OCI-LY7 (cell line): ENCODE measurements at regions not wholly inside any gene's neighbourhood (a gene's known extent, or its start where the extent isn't known, plus 50 kb on each side); places are given as distances from the start of the nearest gene placed in this dataset.

Experiments used
- BruUV-seq: library from RNA; stranded (reverse); fragments of 400-500 nt; replicated peaks from 2 replicates; lab custom pipeline; 2021; lab: Mats Ljungman, UMichigan
- CTCF ChIA-PET: fragments of 300-600 bp; sonication (Branson Sonifier 250); formaldehyde crosslinking; loops from one replicate; lab custom pipeline; 2022; ENCODE audit warnings: antibody characterized with exemption; ENCODE audit not compliant: unreplicated experiment; lab: Charles Lee
- POLR2A ChIA-PET: fragments of 300-600 bp; sonication (Branson Sonifier 250); formaldehyde crosslinking; loops from one replicate; lab custom pipeline; 2022; ENCODE audit warnings: antibody characterized with exemption; lab: Charles Lee
- DNase-seq: peaks from one replicate; pipeline ENCODE4 v3.0.0-alpha.2; 2015; ENCODE audit warnings: low spot score
- H2AFZ ChIP-seq: fragments of 200-600 bp; sonication (generic), shearing (Covaris generic); 2 replicates; pipeline ENCODE4 v1.6.1; 2014; ENCODE audit warnings: mild to moderate bottlenecking, antibody characterized with exemption, low read length, moderate library complexity
- H3K27ac ChIP-seq: fragments of 200-600 bp; sonication (generic); 2 replicates; pipeline ENCODE4 v1.5.1; 2014; ENCODE audit warnings: mixed run types, low read depth, mild to moderate bottlenecking, moderate library complexity, low read length, inconsistent platforms; ENCODE audit not compliant: poor library complexity, severe bottlenecking
- H3K36me3 ChIP-seq: fragments of 200-600 bp; sonication (generic); 2 replicates; pipeline ENCODE4 v1.6.1; 2014; ENCODE audit warnings: mild to moderate bottlenecking, antibody characterized with exemption, low read length, moderate library complexity, mixed read lengths; ENCODE audit not compliant: insufficient read depth
- H3K4me1 ChIP-seq: fragments of 200-600 bp; sonication (generic); 2 replicates; pipeline ENCODE4 v1.5.1; 2014; ENCODE audit warnings: mild to moderate bottlenecking, low read length; ENCODE audit not compliant: insufficient read depth, poor library complexity, severe bottlenecking
- H3K4me2 ChIP-seq: fragments of 200-600 bp; sonication (generic); 2 replicates; pipeline ENCODE4 v1.6.1; 2014; ENCODE audit warnings: mild to moderate bottlenecking, low read length
- H3K4me3 ChIP-seq: fragments of 200-600 bp; sonication (generic); 2 replicates; pipeline ENCODE4 v1.5.1; 2014; ENCODE audit warnings: mild to moderate bottlenecking, low read depth, low read length; ENCODE audit not compliant: poor library complexity, severe bottlenecking
- H3K79me2 ChIP-seq: fragments of 200-600 bp; sonication (generic); 2 replicates; pipeline ENCODE4 v1.6.1; 2016; ENCODE audit warnings: low read depth, mild to moderate bottlenecking, low read length, moderate library complexity, mixed read lengths; ENCODE audit not compliant: insufficient read depth
- H3K9me2 ChIP-seq: fragments of 200-600 bp; sonication (generic); 2 replicates; pipeline ENCODE4 v1.6.1; 2016; ENCODE audit warnings: mild to moderate bottlenecking, low read length, mixed read lengths; ENCODE audit not compliant: insufficient read depth
- H3K9me3 ChIP-seq: fragments of 200-600 bp; sonication (generic); 2 replicates; pipeline ENCODE4 v1.6.1; 2014; ENCODE audit warnings: mild to moderate bottlenecking, mixed run types, low read length, mixed read lengths
- H4K20me1 ChIP-seq: fragments of 200-600 bp; sonication (generic); 2 replicates; pipeline ENCODE4 v1.6.1; 2014; ENCODE audit warnings: mild to moderate bottlenecking, antibody characterized with exemption, low read length, moderate library complexity, mixed read lengths; ENCODE audit not compliant: insufficient read depth
- EZH2phosphoT487 ChIP-seq: fragments of 200-600 bp; sonication (generic); IDR thresholded peaks from 2 replicates; pipeline ENCODE4 v1.6.1; 2018; ENCODE audit warnings: low read depth, borderline replicate concordance, mild to moderate bottlenecking, mixed run types, antibody characterized with exemption, low read length, moderate library complexity, mixed read lengths
- intact Hi-C: fragments of 100-400 bp; cut with micrococcal nuclease; formaldehyde crosslinking; loops from one replicate; pipeline ENCODE4 v1.10.0; 2022; ENCODE audit not compliant: unreplicated experiment
- TF ChIP-seq, protein P1 (sequence below): fragments of 200-600 bp; sonication (generic); conservative IDR thresholded peaks from 2 replicates; pipeline ENCODE4 v1.5.1; 2014; ENCODE audit warnings: mild to moderate bottlenecking, antibody characterized with exemption, low read length, moderate library complexity, mixed read lengths

- DNase-seq: no peak
- no TSS peak for BruUV-seq
- H3K79me2 ChIP-seq: no peaks in the 10 kb centered on the region
- ChIA-PET CTCF (no interaction called here), POLR2A (interaction anchor here (0.7 kb wide), 1 partner anchor 316 kb away, joined by 3 read pairs; no protein-coding TSS in a partner anchor)
- no peaks in the 10 kb centered on the region for H3K9me3 ChIP-seq
- no peaks in the 10 kb centered on the region for H3K36me3 ChIP-seq
- no peaks in the 10 kb centered on the region for H3K4me1 ChIP-seq
- TF ChIP-seq, protein P1, sequence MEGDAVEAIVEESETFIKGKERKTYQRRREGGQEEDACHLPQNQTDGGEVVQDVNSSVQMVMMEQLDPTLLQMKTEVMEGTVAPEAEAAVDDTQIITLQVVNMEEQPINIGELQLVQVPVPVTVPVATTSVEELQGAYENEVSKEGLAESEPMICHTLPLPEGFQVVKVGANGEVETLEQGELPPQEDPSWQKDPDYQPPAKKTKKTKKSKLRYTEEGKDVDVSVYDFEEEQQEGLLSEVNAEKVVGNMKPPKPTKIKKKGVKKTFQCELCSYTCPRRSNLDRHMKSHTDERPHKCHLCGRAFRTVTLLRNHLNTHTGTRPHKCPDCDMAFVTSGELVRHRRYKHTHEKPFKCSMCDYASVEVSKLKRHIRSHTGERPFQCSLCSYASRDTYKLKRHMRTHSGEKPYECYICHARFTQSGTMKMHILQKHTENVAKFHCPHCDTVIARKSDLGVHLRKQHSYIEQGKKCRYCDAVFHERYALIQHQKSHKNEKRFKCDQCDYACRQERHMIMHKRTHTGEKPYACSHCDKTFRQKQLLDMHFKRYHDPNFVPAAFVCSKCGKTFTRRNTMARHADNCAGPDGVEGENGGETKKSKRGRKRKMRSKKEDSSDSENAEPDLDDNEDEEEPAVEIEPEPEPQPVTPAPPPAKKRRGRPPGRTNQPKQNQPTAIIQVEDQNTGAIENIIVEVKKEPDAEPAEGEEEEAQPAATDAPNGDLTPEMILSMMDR: no peak
- no peak for TF ChIP-seq EZH2phosphoT487
- no peak overlapping the region for H3K4me2 ChIP-seq
- no peak overlapping the region for H3K4me3 ChIP-seq
- no peak overlapping the region for H3K27ac ChIP-seq
- no peaks in the 10 kb centered on the region for H3K9me2 ChIP-seq
- no peaks in the 10 kb centered on the region for H4K20me1 ChIP-seq
- H2AFZ ChIP-seq: no peak overlapping the region
- intact Hi-C loops: no loop called here
These were observed 61.7 kb upstream of the MAP3K4 start for GRCh38 chr6:160929831-160930230.

- Histone ChIP-seq H3K4me1 (no peaks in the 10 kb centered on the region), H3K36me3 (no peaks in the 10 kb centered on the region), H3K79me2 (no peaks in the 10 kb centered on the region), H2AFZ (no peak overlapping the region), H3K4me3 (no peak overlapping the region), H3K4me2 (no peak overlapping the region), H3K9me3 (no peaks in the 10 kb centered on the region), H4K20me1 (no peaks in the 10 kb centered on the region), H3K9me2 (no peaks in the 10 kb centered on the region), H3K27ac (no peak overlapping the region)
- intact Hi-C loops: no loop called here
- no peak for TF ChIP-seq EZH2phosphoT487
- TF ChIP-seq, protein P1: peak; percentile 53
- no TSS peak for BruUV-seq
- CTCF ChIA-PET: no interaction called here
- POLR2A ChIA-PET: no interaction called here
- DNase-seq: peak; percentile 2
These were observed 60.8 kb upstream of the MAP3K4 start for GRCh38 chr6:160930547-160931377.
